ENCODE measurements at regions not wholly inside any gene's neighbourhood (a gene's known extent, or its start where the extent isn't known, plus 50 kb on each side); places are given as distances from the start of the nearest gene placed in this dataset.

GRCh38 chr13:67792151-67792676 is 562.1 kb upstream of the PCDH9 start:
- H3K4me3 ChIP-seq = no peak overlapping the region
- no peaks in the 10 kb centered on the region for H3K4me1 ChIP-seq
- H3K27ac ChIP-seq = no peak overlapping the region
- H3K27me3 ChIP-seq (replicated peaks in 1 of 7) = no peaks in the 10 kb centered on the region
- no peaks in the 10 kb centered on the region for H3K36me3 ChIP-seq
- H3K9me3 ChIP-seq = peaks cover 0 to 3% (median 0%) of the 10 kb centered on the region in 8 donors
- intact Hi-C loops (cut with DNase I; ENCODE audit: low total_unique reads) = no loop called here
- no peak for DNase-seq
- TF ChIP-seq POLR2A (IDR thresholded peaks at IDR 0.05) (no peak), POLR2AphosphoS5 (IDR thresholded peaks at IDR 0.05) (no peak)
- TF ChIP-seq, protein P1, sequence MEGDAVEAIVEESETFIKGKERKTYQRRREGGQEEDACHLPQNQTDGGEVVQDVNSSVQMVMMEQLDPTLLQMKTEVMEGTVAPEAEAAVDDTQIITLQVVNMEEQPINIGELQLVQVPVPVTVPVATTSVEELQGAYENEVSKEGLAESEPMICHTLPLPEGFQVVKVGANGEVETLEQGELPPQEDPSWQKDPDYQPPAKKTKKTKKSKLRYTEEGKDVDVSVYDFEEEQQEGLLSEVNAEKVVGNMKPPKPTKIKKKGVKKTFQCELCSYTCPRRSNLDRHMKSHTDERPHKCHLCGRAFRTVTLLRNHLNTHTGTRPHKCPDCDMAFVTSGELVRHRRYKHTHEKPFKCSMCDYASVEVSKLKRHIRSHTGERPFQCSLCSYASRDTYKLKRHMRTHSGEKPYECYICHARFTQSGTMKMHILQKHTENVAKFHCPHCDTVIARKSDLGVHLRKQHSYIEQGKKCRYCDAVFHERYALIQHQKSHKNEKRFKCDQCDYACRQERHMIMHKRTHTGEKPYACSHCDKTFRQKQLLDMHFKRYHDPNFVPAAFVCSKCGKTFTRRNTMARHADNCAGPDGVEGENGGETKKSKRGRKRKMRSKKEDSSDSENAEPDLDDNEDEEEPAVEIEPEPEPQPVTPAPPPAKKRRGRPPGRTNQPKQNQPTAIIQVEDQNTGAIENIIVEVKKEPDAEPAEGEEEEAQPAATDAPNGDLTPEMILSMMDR (IDR thresholded peaks at IDR 0.05 in 8 of 11, conservative IDR thresholded peaks at IDR 0.05 in 3 of 11) = no peak

GRCh38 chr13:67791047-67791446 is 560.9 kb upstream of the PCDH9 start:
- no peaks in the 10 kb centered on the region for H3K27me3 ChIP-seq (replicated peaks in 1 of 7)
- DNase-seq = no peak
- no peak overlapping the region for H3K4me3 ChIP-seq
- 74 to 91% (median 79%) methylated on average over 4 of the region's 4 CpGs for WGBS, 5 donors
- peaks cover 0 to 3% (median 0%) of the 10 kb centered on the region in 8 donors for H3K9me3 ChIP-seq
- H3K36me3 ChIP-seq = no peaks in the 10 kb centered on the region
- no peak overlapping the region for H3K27ac ChIP-seq
- H3K4me1 ChIP-seq = no peaks in the 10 kb centered on the region
- intact Hi-C loops (cut with DNase I; ENCODE audit: low total_unique reads) = no loop called here
- TF ChIP-seq POLR2AphosphoS5 (IDR thresholded peaks at IDR 0.05) (no peak), POLR2A (IDR thresholded peaks at IDR 0.05) (no peak)
- TF ChIP-seq, protein P1 (IDR thresholded peaks at IDR 0.05 in 8 of 11, conservative IDR thresholded peaks at IDR 0.05 in 3 of 11) = no peak

DNA sequence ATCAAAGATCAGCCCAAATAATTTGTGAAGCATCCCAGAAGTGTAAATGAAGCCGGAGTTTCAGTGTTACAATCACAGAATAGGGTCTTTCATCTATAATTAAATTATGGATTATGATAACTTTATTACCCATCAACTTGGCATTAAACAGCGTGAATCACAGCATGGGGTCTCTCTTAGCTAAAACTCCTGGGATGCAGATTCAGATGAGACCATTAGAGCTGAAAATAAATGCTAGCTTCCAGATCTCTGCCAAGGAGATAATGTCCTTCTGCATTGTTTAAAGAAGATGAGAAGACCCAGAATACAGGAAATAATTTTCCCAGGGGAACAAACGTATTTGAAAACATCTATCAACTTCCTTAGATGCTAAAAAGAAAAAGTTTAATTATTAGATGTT is 546.0 kb upstream of the PCDH9 start:
- H3K27me3 ChIP-seq (replicated peaks in 1 of 7) = no peaks in the 10 kb centered on the region
- no peaks in the 10 kb centered on the region for H3K4me1 ChIP-seq
- DNase-seq = no peak
- WGBS, 5 donors = 64 to 85% (median 70%) methylated on average over 3 of the region's 3 CpGs
- no peak overlapping the region for H3K4me3 ChIP-seq
- intact Hi-C loops (cut with DNase I; ENCODE audit: low total_unique reads) = no loop called here
- peaks cover 0 to 17% (median 9%) of the 10 kb centered on the region in 8 donors for H3K9me3 ChIP-seq
- no peaks in the 10 kb centered on the region for H3K36me3 ChIP-seq
- TF ChIP-seq POLR2AphosphoS5 (IDR thresholded peaks at IDR 0.05) (no peak), POLR2A (IDR thresholded peaks at IDR 0.05) (no peak)
- TF ChIP-seq, protein P1 (IDR thresholded peaks at IDR 0.05 in 8 of 11, conservative IDR thresholded peaks at IDR 0.05 in 3 of 11) = no peak
- no peak overlapping the region for H3K27ac ChIP-seq

DNA sequence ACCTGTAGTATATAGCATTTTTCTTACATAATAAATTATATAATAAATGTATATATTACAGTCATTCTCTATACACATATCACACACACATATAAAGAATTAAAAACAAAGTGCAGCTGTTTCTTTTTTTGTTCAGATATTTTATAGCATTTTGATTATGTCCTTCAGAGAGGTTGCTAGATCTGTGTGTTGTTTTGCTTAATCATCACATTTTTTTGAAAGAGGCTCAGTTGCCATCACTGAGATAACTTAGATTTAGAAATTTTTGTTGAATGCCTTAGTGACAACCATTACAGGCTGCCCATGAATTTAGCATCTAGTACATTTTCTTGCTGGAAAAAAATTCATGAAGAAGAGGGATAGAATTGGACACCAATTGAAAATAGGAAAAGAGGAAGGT is 545.2 kb upstream of the PCDH9 start:
- intact Hi-C loops (cut with DNase I; ENCODE audit: low total_unique reads) = no loop called here
- DNase-seq = no peak
- Histone ChIP-seq H3K4me3 (no peak overlapping the region), H3K4me1 (no peaks in the 10 kb centered on the region), H3K27ac (no peak overlapping the region), H3K9me3 (peaks cover 0 to 17% (median 9%) of the 10 kb centered on the region in 8 donors), H3K36me3 (no peaks in the 10 kb centered on the region), H3K27me3 (replicated peaks in 1 of 7) (no peaks in the 10 kb centered on the region)
- TF ChIP-seq POLR2AphosphoS5 (IDR thresholded peaks at IDR 0.05) (no peak), POLR2A (IDR thresholded peaks at IDR 0.05) (no peak)
- TF ChIP-seq, protein P1 (IDR thresholded peaks at IDR 0.05 in 8 of 11, conservative IDR thresholded peaks at IDR 0.05 in 3 of 11) = no peak

Measured in spleen (tissue), 11 donors.